Stimulated activated CD8-positive, alpha-beta memory T cell treated with anti-CD3 and anti-CD28 coated beads, Interleukin-15, amount 100 ng/mL, for 48 hours (primary cell): ENCODE measurements at regions not wholly inside any gene's neighbourhood (a gene's known extent, or its start where the extent isn't known, plus 50 kb on each side); places are given as distances from the start of the nearest gene placed in this dataset.

Experiments
- DNase-seq, 2 donors: peaks; one replicate each; pipeline ENCODE4 v3.0.0-alpha.2; 2020; ENCODE audit warnings: low read depth in 2 of 2

GRCh38 chr22:49161002-49161850, 666.4 kb downstream of the BRD1 start:
- DNase-seq: no peak

GRCh38 chr22:49160261-49161001, 667.2 kb downstream of the BRD1 start:
- no peak for DNase-seq

GRCh38 chr22:49159711-49160110, 668.0 kb downstream of the BRD1 start:
- no peak for DNase-seq

GRCh38 chr22:49158741-49159564, 668.7 kb downstream of the BRD1 start:
- no peak for DNase-seq

- no peak for DNase-seq
Measured at GRCh38 chr22:49157529-49158339, 669.9 kb downstream of the BRD1 start.

GRCh38 chr22:49156662-49157285, 670.9 kb downstream of the BRD1 start:
- no peak for DNase-seq

- DNase-seq: no peak
Measured at GRCh38 chr22:49155770-49156580, 671.7 kb downstream of the BRD1 start.

- DNase-seq: no peak
Measured at GRCh38 chr22:49155039-49155769, 672.5 kb downstream of the BRD1 start.

GRCh38 chr22:49154433-49154832, 673.2 kb downstream of the BRD1 start:
- DNase-seq: no peak

- no peak for DNase-seq
Measured at GRCh38 chr22:49153921-49154320, 673.8 kb downstream of the BRD1 start.

- no peak for DNase-seq
Measured at GRCh38 chr22:49152939-49153770, 674.5 kb downstream of the BRD1 start.

- no peak for DNase-seq
Measured at GRCh38 chr22:49152127-49152938, 675.3 kb downstream of the BRD1 start.

GRCh38 chr22:49151256-49152126, 676.2 kb downstream of the BRD1 start:
- DNase-seq: no peak

- DNase-seq: no peak
Measured at GRCh38 chr22:49150801-49151221, 676.9 kb downstream of the BRD1 start.

GRCh38 chr22:49149721-49150608, 677.7 kb downstream of the BRD1 start:
- no peak for DNase-seq
